Breast epithelium (tissue), 4 donors: ENCODE measurements at regions not wholly inside any gene's neighbourhood (a gene's known extent, or its start where the extent isn't known, plus 50 kb on each side); places are given as distances from the start of the nearest gene placed in this dataset.

Experiments used
- DNase-seq, 2 donors: peaks; one replicate each; pipeline ENCODE4 v3.0.0-alpha.2; 2019; ENCODE audit warnings: low spot score in 2 of 2
- H3K27ac ChIP-seq, 2 donors: fragments of 200-600 bp; sonication (generic) in 1 of 2; one replicate each; pipeline ENCODE4 v1.5.1; 2016 to 2019; ENCODE audit warnings: mild to moderate bottlenecking in 1 of 2
- H3K27me3 ChIP-seq, 2 donors: fragments of 200-600 bp; sonication (generic) in 1 of 2; one replicate each; pipeline versions ENCODE4 v1.5.1 to v1.6.0; 2017 to 2019; ENCODE audit warnings: control low read depth in 1 of 2, mild to moderate bottlenecking in 1 of 2
- H3K36me3 ChIP-seq: fragments of 200-600 bp; one replicate; pipeline ENCODE4 v1.5.1; 2019
- H3K4me1 ChIP-seq, 2 donors: fragments of 200-600 bp; sonication (generic); one replicate each; pipeline ENCODE4 v1.5.1; 2016 to 2019; ENCODE audit warnings: control low read depth in 1 of 2
- H3K4me3 ChIP-seq, 3 donors: fragments of 200-600 bp; sonication (generic); 1 replicate in 2 of 3; 2 replicates in 1 of 3; pipeline ENCODE4 v1.5.1; 2016 to 2019; ENCODE audit warnings: mild to moderate bottlenecking in 3 of 3, moderate library complexity in 2 of 3
- H3K9me3 ChIP-seq, 2 donors: fragments of 200-600 bp; sonication (generic) in 1 of 2; one replicate each; pipeline ENCODE4 v1.5.1; 2016 to 2019; ENCODE audit warnings: control low read depth in 1 of 2
- POLR2A ChIP-seq: fragments of 450-650 bp; IDR thresholded peaks from one replicate; pipeline ENCODE4 v1.6.1; 2016; ENCODE audit warnings: antibody characterized with exemption, mild to moderate bottlenecking, moderate library complexity
- POLR2AphosphoS5 ChIP-seq, 3 donors: sonication (generic); formaldehyde crosslinking; IDR thresholded peaks; one replicate each; pipeline ENCODE4 v1.6.1; 2017; ENCODE audit warnings: antibody characterized with exemption in 3 of 3
- intact Hi-C: fragments of 100-400 bp; cut with DNase I; formaldehyde crosslinking; loops from one replicate; pipeline ENCODE4 v1.15.1; 2023; ENCODE audit warnings: low total_unique reads
- TF ChIP-seq, protein P1 (sequence below), 3 donors: fragments of 450-650 bp; IDR thresholded peaks; one replicate each; pipeline ENCODE4 v1.5.1; 2016 to 2017; ENCODE audit warnings: antibody characterized with exemption in 3 of 3, mild to moderate bottlenecking in 3 of 3, moderate library complexity in 3 of 3

DNA sequence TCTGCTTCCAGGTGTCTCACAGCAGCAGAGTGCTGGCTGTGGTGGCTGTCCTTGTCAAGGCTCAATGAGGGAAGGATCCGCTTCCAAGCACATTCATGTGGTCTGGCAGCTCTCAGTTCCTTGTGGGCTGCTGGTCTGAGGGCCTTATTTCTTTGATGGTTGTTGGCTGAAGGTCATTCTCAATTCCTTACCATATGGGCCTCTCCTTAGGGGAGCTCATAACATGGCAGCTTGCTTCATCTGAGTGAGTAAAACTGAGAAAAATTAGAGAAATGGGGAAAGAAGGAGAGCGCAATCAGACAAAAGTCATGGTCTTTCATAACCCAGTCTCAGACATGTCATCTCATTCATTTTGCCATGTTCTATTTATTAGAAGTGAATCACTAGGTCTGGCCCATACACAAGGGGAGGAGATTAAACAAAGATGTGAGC lies 81.7 kb upstream of the TSPAN2 start:
- H3K27me3 ChIP-seq: no peaks in the 10 kb centered on the region
- no peaks in the 10 kb centered on the region for H3K4me1 ChIP-seq
- intact Hi-C loops: no loop called here
- no peak overlapping the region for H3K4me3 ChIP-seq
- DNase-seq: no peak
- TF ChIP-seq POLR2A: no peak
- peak in 1 of 3 donors; percentile 32 for TF ChIP-seq POLR2AphosphoS5 (IDR thresholded peaks at IDR 0.05)
- TF ChIP-seq, protein P1, sequence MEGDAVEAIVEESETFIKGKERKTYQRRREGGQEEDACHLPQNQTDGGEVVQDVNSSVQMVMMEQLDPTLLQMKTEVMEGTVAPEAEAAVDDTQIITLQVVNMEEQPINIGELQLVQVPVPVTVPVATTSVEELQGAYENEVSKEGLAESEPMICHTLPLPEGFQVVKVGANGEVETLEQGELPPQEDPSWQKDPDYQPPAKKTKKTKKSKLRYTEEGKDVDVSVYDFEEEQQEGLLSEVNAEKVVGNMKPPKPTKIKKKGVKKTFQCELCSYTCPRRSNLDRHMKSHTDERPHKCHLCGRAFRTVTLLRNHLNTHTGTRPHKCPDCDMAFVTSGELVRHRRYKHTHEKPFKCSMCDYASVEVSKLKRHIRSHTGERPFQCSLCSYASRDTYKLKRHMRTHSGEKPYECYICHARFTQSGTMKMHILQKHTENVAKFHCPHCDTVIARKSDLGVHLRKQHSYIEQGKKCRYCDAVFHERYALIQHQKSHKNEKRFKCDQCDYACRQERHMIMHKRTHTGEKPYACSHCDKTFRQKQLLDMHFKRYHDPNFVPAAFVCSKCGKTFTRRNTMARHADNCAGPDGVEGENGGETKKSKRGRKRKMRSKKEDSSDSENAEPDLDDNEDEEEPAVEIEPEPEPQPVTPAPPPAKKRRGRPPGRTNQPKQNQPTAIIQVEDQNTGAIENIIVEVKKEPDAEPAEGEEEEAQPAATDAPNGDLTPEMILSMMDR (IDR thresholded peaks at IDR 0.05): no peak
- peaks cover 0 to 3% of the 10 kb centered on the region in 2 donors for H3K9me3 ChIP-seq
- H3K27ac ChIP-seq: peak overlapping the region in 1 of 2 donors; percentile 43
- H3K36me3 ChIP-seq: no peaks in the 10 kb centered on the region

DNA sequence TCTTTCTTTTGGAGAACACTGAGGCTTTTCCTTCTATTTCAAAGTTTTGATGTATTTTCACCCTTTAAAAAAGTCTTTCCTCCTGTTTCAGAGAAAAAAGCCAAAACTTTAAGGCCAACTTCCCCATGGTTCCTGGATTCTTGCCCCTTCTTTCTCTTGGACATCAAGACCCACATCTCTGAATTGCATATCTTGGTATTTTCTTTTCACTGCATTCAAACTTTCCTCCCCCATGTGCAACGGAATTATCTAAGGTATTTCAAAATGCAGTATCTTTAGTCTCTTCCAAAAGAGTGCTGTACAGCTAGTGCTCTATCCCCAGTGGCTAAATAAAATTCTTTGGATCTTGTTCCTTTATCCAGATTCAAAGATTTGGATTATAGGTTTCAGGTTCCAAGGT lies 81.1 kb upstream of the TSPAN2 start:
- no peak for DNase-seq
- Histone ChIP-seq H3K9me3 (peaks cover 0 to 3% of the 10 kb centered on the region in 2 donors), H3K27me3 (no peaks in the 10 kb centered on the region), H3K4me1 (no peaks in the 10 kb centered on the region), H3K4me3 (no peak overlapping the region), H3K27ac (no peak overlapping the region), H3K36me3 (no peaks in the 10 kb centered on the region)
- intact Hi-C loops: no loop called here
- TF ChIP-seq POLR2A (no peak), POLR2AphosphoS5 (IDR thresholded peaks at IDR 0.05) (no peak)
- TF ChIP-seq, protein P1 (IDR thresholded peaks at IDR 0.05): no peak

DNA sequence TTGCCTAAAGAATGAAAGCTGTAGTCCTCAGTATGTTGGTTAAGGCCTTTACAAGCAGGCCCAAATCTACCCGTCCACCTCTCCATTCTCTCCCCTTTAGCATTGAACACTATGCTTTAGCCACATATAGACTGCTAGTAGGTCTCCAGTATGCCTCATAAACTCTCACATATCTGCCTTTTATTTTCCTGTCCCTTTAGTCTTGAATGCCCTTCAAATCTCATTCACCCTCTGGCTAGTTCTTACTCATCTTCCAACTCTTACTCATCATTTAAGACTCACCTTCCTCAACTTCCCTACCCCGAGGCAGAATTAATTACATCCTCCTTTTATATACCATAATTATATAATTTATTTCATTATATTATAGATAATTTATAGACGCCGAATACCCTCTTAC lies 78.7 kb upstream of the TSPAN2 start:
- Histone ChIP-seq H3K4me3 (no peak overlapping the region), H3K27ac (no peak overlapping the region), H3K36me3 (no peaks in the 10 kb centered on the region), H3K4me1 (no peaks in the 10 kb centered on the region), H3K9me3 (no peaks in the 10 kb centered on the region), H3K27me3 (no peaks in the 10 kb centered on the region)
- TF ChIP-seq, protein P1 (IDR thresholded peaks at IDR 0.05): no peak
- TF ChIP-seq POLR2AphosphoS5 (IDR thresholded peaks at IDR 0.05) (no peak), POLR2A (no peak)
- no peak for DNase-seq
- intact Hi-C loops: no loop called here

DNA sequence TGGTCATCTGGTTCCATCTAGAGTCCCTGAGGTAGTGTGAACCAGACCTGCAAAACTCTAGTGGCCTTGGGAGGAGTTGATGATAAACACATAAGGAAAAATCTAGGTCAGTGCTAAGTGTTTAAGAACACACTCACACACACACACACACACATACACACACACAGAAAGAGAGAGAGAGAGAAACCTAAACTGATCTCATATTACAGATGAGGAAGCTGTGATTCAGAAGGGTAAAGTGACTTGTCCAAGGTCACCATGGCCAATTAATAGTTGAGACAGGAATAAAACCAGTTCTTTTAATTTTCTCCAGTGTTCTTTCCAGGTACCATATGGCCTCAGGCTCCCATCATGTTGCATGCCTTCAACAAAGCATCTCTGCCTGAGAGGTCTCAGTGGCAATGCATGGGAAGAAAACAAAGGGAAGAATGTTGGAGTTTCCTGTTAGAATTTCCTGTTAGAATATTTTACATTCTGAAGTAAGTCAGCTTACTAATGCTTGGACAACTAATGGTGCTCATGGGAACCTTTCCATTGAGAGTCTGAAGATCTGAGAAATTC lies 77.3 kb upstream of the TSPAN2 start:
- intact Hi-C loops: no loop called here
- Histone ChIP-seq H3K4me3 (no peak overlapping the region), H3K4me1 (no peaks in the 10 kb centered on the region), H3K9me3 (no peaks in the 10 kb centered on the region), H3K36me3 (no peaks in the 10 kb centered on the region), H3K27ac (no peak overlapping the region), H3K27me3 (no peaks in the 10 kb centered on the region)
- no peak for DNase-seq
- TF ChIP-seq, protein P1 (IDR thresholded peaks at IDR 0.05): no peak
- TF ChIP-seq POLR2A (no peak), POLR2AphosphoS5 (IDR thresholded peaks at IDR 0.05) (no peak)

DNA sequence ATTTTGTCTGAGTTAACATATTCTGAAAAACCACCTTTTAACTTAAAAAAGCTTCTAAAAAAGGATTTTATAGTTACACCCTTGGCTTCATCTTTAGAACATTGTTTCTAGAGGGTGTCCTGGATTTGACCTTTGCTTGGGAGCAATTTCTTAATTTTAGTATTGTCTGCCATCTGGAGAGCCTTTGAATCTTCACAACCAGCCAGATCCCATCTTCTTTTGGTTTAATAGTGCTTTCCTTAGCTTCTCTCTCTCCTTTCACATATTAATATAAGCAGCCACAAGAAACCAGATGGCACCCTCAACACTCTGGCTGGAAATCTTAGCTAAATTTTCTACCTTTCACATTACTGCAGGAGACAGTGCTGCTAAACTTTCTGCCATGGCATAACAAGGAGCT lies 76.5 kb upstream of the TSPAN2 start:
- TF ChIP-seq, protein P1 (IDR thresholded peaks at IDR 0.05): no peak
- TF ChIP-seq POLR2A (no peak), POLR2AphosphoS5 (IDR thresholded peaks at IDR 0.05) (no peak)
- H3K36me3 ChIP-seq: no peaks in the 10 kb centered on the region
- H3K4me1 ChIP-seq: no peaks in the 10 kb centered on the region
- H3K9me3 ChIP-seq: no peaks in the 10 kb centered on the region
- no peaks in the 10 kb centered on the region for H3K27me3 ChIP-seq
- H3K27ac ChIP-seq: no peak overlapping the region
- DNase-seq: no peak
- intact Hi-C loops: no loop called here
- no peak overlapping the region for H3K4me3 ChIP-seq
